ENCODE measurements at regions not wholly inside any gene's neighbourhood (a gene's known extent, or its start where the extent isn't known, plus 50 kb on each side); places are given as distances from the start of the nearest gene placed in this dataset.

DNA sequence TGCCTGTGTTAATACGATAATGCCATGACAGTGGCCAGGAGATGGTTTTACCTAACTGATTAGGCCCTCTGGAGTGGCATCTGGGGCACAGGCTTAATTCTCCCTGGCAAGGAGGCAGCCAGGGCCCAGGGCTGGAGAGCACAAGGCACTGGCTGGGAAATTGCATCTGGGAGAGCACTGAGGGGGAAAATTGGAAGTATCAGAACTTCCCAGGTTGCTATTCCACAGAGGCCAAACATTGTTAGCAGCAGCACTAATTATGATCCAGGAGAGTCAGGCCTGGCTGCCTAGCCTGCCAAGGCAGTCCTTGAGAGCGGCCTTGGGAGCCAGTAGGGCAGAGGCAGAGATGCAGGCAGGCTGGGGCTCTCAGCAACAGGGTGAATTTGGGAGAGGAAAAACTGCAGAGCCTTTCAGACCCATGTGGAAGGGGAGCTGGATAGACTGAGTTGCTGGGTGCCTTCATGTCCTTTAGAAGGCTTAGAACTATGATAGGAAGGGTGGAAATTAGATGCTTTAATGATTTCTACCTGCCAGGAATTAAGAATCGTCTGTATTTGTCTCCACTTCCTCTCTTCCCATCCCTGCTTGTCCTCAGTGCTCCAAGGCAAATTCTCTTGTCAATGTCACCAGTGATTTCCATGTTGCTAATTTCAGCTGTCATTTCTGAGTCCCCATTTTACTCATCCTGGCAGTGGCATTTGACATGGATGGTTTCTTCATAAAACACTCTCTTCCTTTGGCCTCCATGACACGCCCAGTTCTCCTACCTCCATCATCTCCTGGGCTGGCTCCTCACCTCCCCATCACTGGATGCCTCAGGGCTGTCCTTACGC, 56.1 kb upstream of the HSPA9 start:
- no peak for ATAC-seq (ENCODE audit: insufficient read depth, low read depth)
- no peak overlapping the region for H3K4me2 ChIP-seq (ENCODE audit: insufficient read depth, low read length)
- no peaks in the 10 kb centered on the region for H3K27me3 ChIP-seq (ENCODE audit: insufficient read depth, low read length, poor library complexity)
- H3K27ac ChIP-seq (ENCODE audit: low read length): no peak overlapping the region
- no peaks in the 10 kb centered on the region for H3K9me3 ChIP-seq (ENCODE audit: insufficient read depth, low read length, severe bottlenecking)
- H4K20me1 ChIP-seq (ENCODE audit: insufficient read depth, low read length): no peaks in the 10 kb centered on the region
- no peak overlapping the region for H3K9ac ChIP-seq (ENCODE audit: low read depth, low read length)
- no peak for TF ChIP-seq CTCF (IDR thresholded peaks at IDR 0.05; ENCODE audit: borderline replicate concordance, extremely low read depth, low read length, poor library complexity, severe bottlenecking)
- no peak for TF ChIP-seq EZH2 (IDR thresholded peaks at IDR 0.05; ENCODE audit: borderline replicate concordance, low read depth, low read length, severe bottlenecking)
- no peak overlapping the region for H3K4me3 ChIP-seq (ENCODE audit: low read depth in 1 of 2, low read length in 2 of 2)
- H2AFZ ChIP-seq (ENCODE audit: low read depth, low read length): no peak overlapping the region
- no peaks in the 10 kb centered on the region for H3K79me2 ChIP-seq (ENCODE audit: insufficient read depth, low read length)
- H3K36me3 ChIP-seq (ENCODE audit: insufficient read depth, low read length): no peaks in the 10 kb centered on the region
- no peak for DNase-seq
- H3K4me1 ChIP-seq (ENCODE audit: insufficient read depth, low read length): no peaks in the 10 kb centered on the region

GRCh38 chr5:138629392-138629791, 54.2 kb upstream of the HSPA9 start:
- H3K27ac ChIP-seq (ENCODE audit: low read length): no peak overlapping the region
- H3K9me3 ChIP-seq (ENCODE audit: insufficient read depth, low read length, severe bottlenecking): no peaks in the 10 kb centered on the region
- H3K27me3 ChIP-seq (ENCODE audit: insufficient read depth, low read length, poor library complexity): no peaks in the 10 kb centered on the region
- no peak for DNase-seq
- H2AFZ ChIP-seq (ENCODE audit: low read depth, low read length): no peak overlapping the region
- no peaks in the 10 kb centered on the region for H3K4me1 ChIP-seq (ENCODE audit: insufficient read depth, low read length)
- no peak for ATAC-seq (ENCODE audit: insufficient read depth, low read depth)
- H3K4me3 ChIP-seq (ENCODE audit: low read depth in 1 of 2, low read length in 2 of 2): no peak overlapping the region
- no peak for TF ChIP-seq CTCF (IDR thresholded peaks at IDR 0.05; ENCODE audit: borderline replicate concordance, extremely low read depth, low read length, poor library complexity, severe bottlenecking)
- TF ChIP-seq EZH2 (IDR thresholded peaks at IDR 0.05; ENCODE audit: borderline replicate concordance, low read depth, low read length, severe bottlenecking): no peak
- H3K4me2 ChIP-seq (ENCODE audit: insufficient read depth, low read length): no peak overlapping the region
- H3K9ac ChIP-seq (ENCODE audit: low read depth, low read length): no peak overlapping the region
- H3K36me3 ChIP-seq (ENCODE audit: insufficient read depth, low read length): no peaks in the 10 kb centered on the region
- no peaks in the 10 kb centered on the region for H4K20me1 ChIP-seq (ENCODE audit: insufficient read depth, low read length)
- no peaks in the 10 kb centered on the region for H3K79me2 ChIP-seq (ENCODE audit: insufficient read depth, low read length)

DNA sequence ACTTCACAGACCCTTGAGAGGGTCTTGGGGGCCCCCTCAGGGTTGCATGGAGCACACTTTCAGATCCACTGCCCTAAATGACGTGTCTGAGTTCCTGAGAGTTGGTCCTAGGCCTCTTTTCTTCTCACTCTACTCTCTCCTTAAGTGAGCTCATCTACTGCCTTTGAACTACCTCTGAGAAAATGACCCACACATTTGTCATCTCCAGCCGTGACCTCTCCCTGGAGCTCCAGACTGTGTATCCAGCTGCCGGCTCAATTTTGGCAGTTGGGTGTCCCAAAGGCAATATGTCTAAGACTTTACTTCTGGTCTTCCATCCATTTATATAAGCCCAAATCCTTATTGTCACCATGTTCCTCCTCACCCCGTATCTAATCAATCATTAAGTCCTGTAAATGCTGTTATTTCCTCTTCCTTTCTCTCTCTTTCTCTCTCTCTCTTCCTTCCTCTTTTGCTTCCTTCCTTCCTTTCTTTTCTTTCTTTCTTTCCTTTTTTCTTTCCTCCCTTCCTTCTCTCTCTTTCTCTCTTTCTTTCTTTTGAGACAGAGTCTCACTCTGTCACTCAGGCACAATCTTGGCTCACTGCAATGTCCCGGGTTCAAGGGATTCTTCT, 51.2 kb upstream of the HSPA9 start:
- DNase-seq (no peak), ATAC-seq (ENCODE audit: insufficient read depth, low read depth) (no peak)
- Histone ChIP-seq H3K27ac (ENCODE audit: low read length) (no peak overlapping the region), H3K27me3 (ENCODE audit: insufficient read depth, low read length, poor library complexity) (peaks cover 3% of the 10 kb centered on the region), H2AFZ (ENCODE audit: low read depth, low read length) (no peak overlapping the region), H3K4me2 (ENCODE audit: insufficient read depth, low read length) (no peak overlapping the region), H3K79me2 (ENCODE audit: insufficient read depth, low read length) (no peaks in the 10 kb centered on the region), H4K20me1 (ENCODE audit: insufficient read depth, low read length) (no peaks in the 10 kb centered on the region), H3K9me3 (ENCODE audit: insufficient read depth, low read length, severe bottlenecking) (no peaks in the 10 kb centered on the region), H3K4me1 (ENCODE audit: insufficient read depth, low read length) (no peaks in the 10 kb centered on the region), H3K36me3 (ENCODE audit: insufficient read depth, low read length) (no peaks in the 10 kb centered on the region), H3K9ac (ENCODE audit: low read depth, low read length) (no peak overlapping the region), H3K4me3 (ENCODE audit: low read depth in 1 of 2, low read length in 2 of 2) (no peak overlapping the region)
- TF ChIP-seq EZH2 (IDR thresholded peaks at IDR 0.05; ENCODE audit: borderline replicate concordance, low read depth, low read length, severe bottlenecking) (no peak), CTCF (IDR thresholded peaks at IDR 0.05; ENCODE audit: borderline replicate concordance, extremely low read depth, low read length, poor library complexity, severe bottlenecking) (no peak)
